Osteoblast (primary cell): ENCODE measurements at regions not wholly inside any gene's neighbourhood (a gene's known extent, or its start where the extent isn't known, plus 50 kb on each side); places are given as distances from the start of the nearest gene placed in this dataset.

ENCODE experiments used
- DNase-seq: peaks from one replicate; pipeline ENCODE4 v3.0.0; 2011; ENCODE audit warnings: low spot score, mixed read lengths; ENCODE audit not compliant: insufficient read length; ENCODE audit errors: missing footprints
- H2AFZ ChIP-seq: 2 replicates; pipeline ENCODE4 v1.6.0; 2011; ENCODE audit warnings: mild to moderate bottlenecking, low read length
- H3K27ac ChIP-seq: 2 replicates; pipeline ENCODE4 v1.5.1; 2011; ENCODE audit warnings: mild to moderate bottlenecking, low read depth, low read length, moderate library complexity
- H3K27me3 ChIP-seq: 2 replicates; pipeline ENCODE4 v1.6.0; 2012; ENCODE audit warnings: mild to moderate bottlenecking, control low read depth, inconsistent platforms, low read length, moderate library complexity; ENCODE audit not compliant: insufficient read depth
- H3K36me3 ChIP-seq: 2 replicates; pipeline ENCODE4 v1.5.1; 2011; ENCODE audit warnings: mild to moderate bottlenecking, low read length, control low read depth, moderate library complexity; ENCODE audit not compliant: insufficient read depth
- H3K4me1 ChIP-seq: 2 replicates; pipeline ENCODE4 v1.5.1; 2011; ENCODE audit warnings: mild to moderate bottlenecking, low read length, control low read depth, moderate library complexity; ENCODE audit not compliant: insufficient read depth
- H3K4me2 ChIP-seq: 2 replicates; pipeline ENCODE4 v1.6.0; 2011; ENCODE audit warnings: mild to moderate bottlenecking, low read length; ENCODE audit not compliant: insufficient read depth
- H3K4me3 ChIP-seq: fragments of 200-600 bp; sonication (generic); 3 replicates; pipeline ENCODE4 v1.5.1; 2012; ENCODE audit warnings: mild to moderate bottlenecking, low read length, inconsistent platforms; ENCODE audit not compliant: insufficient read depth
- H3K79me2 ChIP-seq: 2 replicates; pipeline ENCODE4 v1.6.0; 2012; ENCODE audit warnings: mild to moderate bottlenecking, low read length, control low read depth, inconsistent platforms; ENCODE audit not compliant: insufficient read depth
- H3K9me3 ChIP-seq: 2 replicates; pipeline ENCODE4 v1.5.1; 2011; ENCODE audit warnings: low read depth, low read length, control low read depth
- H4K20me1 ChIP-seq: 2 replicates; pipeline ENCODE4 v1.6.0; 2012; ENCODE audit warnings: mild to moderate bottlenecking, low read length, control low read depth; ENCODE audit not compliant: insufficient read depth
- TF ChIP-seq, protein P1 (sequence below): IDR thresholded peaks from 2 replicates; pipeline ENCODE4 v1.5.1; 2011; ENCODE audit warnings: mild to moderate bottlenecking, low read depth, low read length, moderate library complexity; ENCODE audit errors: extremely low read depth

DNA sequence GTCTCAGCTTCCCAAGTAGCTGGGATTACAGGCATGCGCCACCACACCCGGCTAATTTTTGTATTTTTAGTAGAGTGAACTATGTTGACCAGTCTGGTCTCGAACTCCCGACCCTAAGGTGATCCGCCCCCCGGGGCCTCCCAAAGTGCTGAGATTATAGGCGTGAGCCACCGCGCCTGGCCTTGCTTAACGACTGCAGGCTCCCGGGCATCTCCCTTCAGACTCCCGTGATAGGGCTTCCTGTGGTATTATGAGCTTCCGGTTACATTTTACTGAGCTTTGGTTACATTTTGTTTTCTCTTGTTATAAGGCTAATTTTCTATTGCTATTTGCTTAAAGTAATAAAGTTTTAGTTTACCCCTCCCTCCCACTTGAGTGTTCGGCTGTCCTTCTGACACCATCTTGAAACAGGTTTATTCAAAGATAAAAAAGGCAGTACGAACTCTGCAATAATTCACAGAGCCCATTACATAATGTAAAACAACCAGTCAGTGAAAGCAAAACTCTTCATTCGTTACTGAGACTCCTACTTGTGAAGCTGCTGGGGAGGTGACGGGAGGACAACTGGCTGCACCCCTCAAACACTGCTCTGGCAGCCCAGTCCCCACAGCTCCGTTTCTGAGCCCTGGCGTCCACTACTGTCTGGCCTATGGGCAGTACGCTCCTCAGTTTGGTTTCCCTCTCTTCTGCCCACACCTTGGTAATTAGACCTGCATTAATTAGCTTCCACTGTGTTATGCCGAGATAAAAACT lies 795.7 kb upstream of the SLIT2 start:
- Histone ChIP-seq H3K4me3 (no peak overlapping the region), H2AFZ (no peak overlapping the region), H4K20me1 (no peaks in the 10 kb centered on the region), H3K4me2 (no peak overlapping the region), H3K9me3 (no peaks in the 10 kb centered on the region), H3K4me1 (no peaks in the 10 kb centered on the region), H3K27me3 (no peaks in the 10 kb centered on the region), H3K27ac (no peak overlapping the region), H3K36me3 (no peaks in the 10 kb centered on the region), H3K79me2 (no peaks in the 10 kb centered on the region)
- peak; percentile 47 for DNase-seq
- TF ChIP-seq, protein P1, sequence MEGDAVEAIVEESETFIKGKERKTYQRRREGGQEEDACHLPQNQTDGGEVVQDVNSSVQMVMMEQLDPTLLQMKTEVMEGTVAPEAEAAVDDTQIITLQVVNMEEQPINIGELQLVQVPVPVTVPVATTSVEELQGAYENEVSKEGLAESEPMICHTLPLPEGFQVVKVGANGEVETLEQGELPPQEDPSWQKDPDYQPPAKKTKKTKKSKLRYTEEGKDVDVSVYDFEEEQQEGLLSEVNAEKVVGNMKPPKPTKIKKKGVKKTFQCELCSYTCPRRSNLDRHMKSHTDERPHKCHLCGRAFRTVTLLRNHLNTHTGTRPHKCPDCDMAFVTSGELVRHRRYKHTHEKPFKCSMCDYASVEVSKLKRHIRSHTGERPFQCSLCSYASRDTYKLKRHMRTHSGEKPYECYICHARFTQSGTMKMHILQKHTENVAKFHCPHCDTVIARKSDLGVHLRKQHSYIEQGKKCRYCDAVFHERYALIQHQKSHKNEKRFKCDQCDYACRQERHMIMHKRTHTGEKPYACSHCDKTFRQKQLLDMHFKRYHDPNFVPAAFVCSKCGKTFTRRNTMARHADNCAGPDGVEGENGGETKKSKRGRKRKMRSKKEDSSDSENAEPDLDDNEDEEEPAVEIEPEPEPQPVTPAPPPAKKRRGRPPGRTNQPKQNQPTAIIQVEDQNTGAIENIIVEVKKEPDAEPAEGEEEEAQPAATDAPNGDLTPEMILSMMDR, result no peak

DNA sequence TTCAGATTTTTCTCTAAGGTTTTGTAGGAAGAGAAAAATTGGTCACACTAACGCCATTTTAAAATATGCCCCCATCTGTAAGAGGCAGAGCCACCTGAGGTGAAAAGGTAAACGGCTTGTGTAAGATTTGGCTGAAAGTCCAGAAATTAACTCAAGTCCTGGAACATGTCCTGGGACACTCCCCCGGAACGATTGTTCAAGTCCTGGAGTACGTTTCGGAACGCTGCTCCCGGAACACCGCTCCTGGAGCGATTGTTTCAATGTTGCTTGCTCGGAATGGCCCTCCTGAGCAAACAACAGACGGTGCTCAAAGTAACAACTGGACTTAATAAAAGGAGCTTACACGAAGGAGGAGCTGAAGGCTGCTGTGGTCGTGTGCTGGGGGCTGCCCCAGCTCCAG lies 796.5 kb upstream of the SLIT2 start:
- DNase-seq, result no peak
- Histone ChIP-seq H4K20me1 (no peaks in the 10 kb centered on the region), H3K9me3 (no peaks in the 10 kb centered on the region), H3K27me3 (no peaks in the 10 kb centered on the region), H3K27ac (no peak overlapping the region), H3K4me1 (no peaks in the 10 kb centered on the region), H2AFZ (no peak overlapping the region), H3K79me2 (no peaks in the 10 kb centered on the region), H3K4me3 (no peak overlapping the region), H3K4me2 (no peak overlapping the region), H3K36me3 (no peaks in the 10 kb centered on the region)
- TF ChIP-seq, protein P1, result no peak

DNA sequence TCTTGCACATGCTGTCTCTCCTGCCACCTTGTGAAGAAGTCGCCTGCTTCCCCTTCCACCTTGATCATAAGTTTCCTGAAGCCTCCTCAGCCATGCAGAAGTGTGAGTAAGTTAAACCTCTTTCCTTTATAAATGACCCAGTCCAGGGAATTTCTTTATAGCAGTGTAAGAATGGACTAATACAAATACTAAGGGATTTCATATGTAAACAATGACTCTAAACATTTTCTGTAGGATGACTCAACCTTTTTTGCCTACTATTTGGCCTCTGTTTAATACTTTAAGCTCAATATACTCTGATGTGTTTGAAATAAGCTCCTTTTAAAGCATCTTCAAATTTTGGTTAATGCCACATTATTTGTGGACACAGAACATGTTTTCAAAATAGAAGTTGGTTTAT lies 813.5 kb upstream of the SLIT2 start:
- H3K27me3 ChIP-seq, result no peaks in the 10 kb centered on the region
- no peak for DNase-seq

DNA sequence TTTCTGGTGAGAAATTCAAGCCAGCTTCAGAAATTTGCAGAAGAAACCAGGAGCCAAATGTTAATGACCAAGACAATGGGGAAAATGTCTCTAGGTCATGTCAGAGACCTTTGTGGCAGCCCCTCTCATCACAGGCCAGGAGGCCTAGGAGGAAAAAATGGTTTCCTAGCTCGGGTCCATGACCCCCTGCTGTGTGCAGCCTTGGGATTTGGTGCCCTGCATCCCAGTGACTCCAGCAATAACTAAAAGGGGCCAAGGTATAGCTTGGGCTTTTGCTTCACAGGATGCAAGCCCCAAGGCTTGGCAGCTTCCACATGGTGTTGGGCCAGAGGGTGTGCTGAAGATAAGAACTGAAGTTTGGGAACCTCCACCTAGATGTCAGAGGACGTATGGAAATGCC lies 814.7 kb upstream of the SLIT2 start:
- DNase-seq, result no peak
- no peaks in the 10 kb centered on the region for H3K27me3 ChIP-seq
- H4K20me1 ChIP-seq, result no peaks in the 10 kb centered on the region
- no peaks in the 10 kb centered on the region for H3K79me2 ChIP-seq
- no peak overlapping the region for H3K4me3 ChIP-seq
- no peak overlapping the region for H2AFZ ChIP-seq
- no peaks in the 10 kb centered on the region for H3K9me3 ChIP-seq
- H3K4me1 ChIP-seq, result no peaks in the 10 kb centered on the region
- TF ChIP-seq, protein P1, result no peak
- H3K36me3 ChIP-seq, result no peaks in the 10 kb centered on the region
- no peak overlapping the region for H3K4me2 ChIP-seq
- no peak overlapping the region for H3K27ac ChIP-seq

More for the DNA sequence above, 813.5 kb upstream of the SLIT2 start:
- no peak overlapping the region for H3K27ac ChIP-seq
- TF ChIP-seq, protein P1, result no peak
- H4K20me1 ChIP-seq, result no peaks in the 10 kb centered on the region
- no peaks in the 10 kb centered on the region for H3K9me3 ChIP-seq
- no peak overlapping the region for H3K4me3 ChIP-seq
- no peak overlapping the region for H2AFZ ChIP-seq
- no peaks in the 10 kb centered on the region for H3K79me2 ChIP-seq
- no peaks in the 10 kb centered on the region for H3K36me3 ChIP-seq
- no peaks in the 10 kb centered on the region for H3K4me1 ChIP-seq
- H3K4me2 ChIP-seq, result no peak overlapping the region
